ENCODE measurements at regions not wholly inside any gene's neighbourhood (a gene's known extent, or its start where the extent isn't known, plus 50 kb on each side); places are given as distances from the start of the nearest gene placed in this dataset.

GRCh38 chr12:126400831-126401230 is 1335.6 kb downstream of the AACS start:
- no peak for TF ChIP-seq CTCF (IDR thresholded peaks at IDR 0.05)
- TF ChIP-seq POLR2A (IDR thresholded peaks at IDR 0.05): no peak
- TF ChIP-seq POLR2AphosphoS5 (IDR thresholded peaks at IDR 0.05): no peak

Data from prostate gland (tissue), 2 donors.